ENCODE measurements at regions not wholly inside any gene's neighbourhood (a gene's known extent, or its start where the extent isn't known, plus 50 kb on each side); places are given as distances from the start of the nearest gene placed in this dataset.
A peak's percentile ranks its signal among the peaks of the same experiment; 100 is the strongest.
"Not testable (repeated sequence)": the region's sequence is repeated elsewhere in the genome, so short reads cannot be mapped to it uniquely, and the experiment has no call there.

GRCh38 chr4:161329852-161330251, 833.9 kb downstream of the FSTL5 start:
- DNase-seq = no peak

- no peak for DNase-seq
Measured at GRCh38 chr4:161321706-161322105, 842.1 kb downstream of the FSTL5 start.

- DNase-seq = peak; percentile 5
Measured at GRCh38 chr4:161320377-161320776, 843.4 kb downstream of the FSTL5 start.

- DNase-seq = no peak
Measured at GRCh38 chr4:161317000-161317399, 846.8 kb downstream of the FSTL5 start.

- DNase-seq = no peak
Measured at GRCh38 chr4:161314371-161314770, 849.4 kb downstream of the FSTL5 start.

DNA sequence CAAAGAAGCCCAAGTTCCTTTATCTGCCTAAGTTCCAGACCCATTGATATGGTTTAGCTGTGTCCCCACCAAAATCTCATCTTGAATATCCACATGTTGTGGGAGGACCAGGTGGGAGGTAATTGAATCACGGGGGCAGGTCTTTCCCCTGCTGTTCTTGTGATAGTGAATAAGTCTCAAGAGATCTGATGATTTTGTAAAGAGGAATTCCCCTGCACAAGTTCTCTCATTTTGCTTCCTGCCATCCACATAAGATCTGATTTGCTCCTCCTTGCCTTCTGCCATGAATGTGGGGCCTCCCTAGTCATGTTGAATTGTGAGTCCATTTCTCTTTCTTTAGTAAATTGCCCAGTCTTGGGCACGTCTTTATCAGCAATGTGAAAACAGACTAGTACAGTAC, 860.2 kb downstream of the FSTL5 start:
- DNase-seq = no peak

GRCh38 chr4:161291222-161291621, 872.6 kb downstream of the FSTL5 start:
- DNase-seq = no peak

GRCh38 chr4:161287678-161288352, 876.0 kb downstream of the FSTL5 start:
- DNase-seq = no peak

- no peak for DNase-seq
Measured at GRCh38 chr4:161285461-161285860, 878.3 kb downstream of the FSTL5 start.

DNA sequence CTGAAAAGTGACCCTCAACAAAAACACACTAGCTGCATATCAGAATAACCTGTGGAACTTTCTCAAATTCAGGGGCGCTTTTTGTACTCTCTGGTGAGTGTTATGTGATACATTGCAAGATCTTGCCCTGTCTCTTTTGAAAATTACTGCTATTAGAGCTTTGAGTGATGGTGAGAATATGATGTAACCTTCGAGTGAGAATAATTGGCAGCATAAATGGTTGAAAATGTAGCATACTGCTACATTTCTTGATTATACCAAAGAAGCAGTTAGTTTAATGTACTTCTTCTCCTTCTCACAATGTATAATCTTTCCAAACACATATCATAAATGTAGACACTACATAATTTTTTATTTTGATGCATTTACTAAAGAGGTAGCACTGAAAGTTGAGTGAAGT, 882.9 kb downstream of the FSTL5 start:
- DNase-seq = no peak

- no peak for DNase-seq
Measured at GRCh38 chr4:161279095-161279494, 884.7 kb downstream of the FSTL5 start.

GRCh38 chr4:161277150-161277787, 886.5 kb downstream of the FSTL5 start:
- DNase-seq = not testable (repeated sequence)

DNA sequence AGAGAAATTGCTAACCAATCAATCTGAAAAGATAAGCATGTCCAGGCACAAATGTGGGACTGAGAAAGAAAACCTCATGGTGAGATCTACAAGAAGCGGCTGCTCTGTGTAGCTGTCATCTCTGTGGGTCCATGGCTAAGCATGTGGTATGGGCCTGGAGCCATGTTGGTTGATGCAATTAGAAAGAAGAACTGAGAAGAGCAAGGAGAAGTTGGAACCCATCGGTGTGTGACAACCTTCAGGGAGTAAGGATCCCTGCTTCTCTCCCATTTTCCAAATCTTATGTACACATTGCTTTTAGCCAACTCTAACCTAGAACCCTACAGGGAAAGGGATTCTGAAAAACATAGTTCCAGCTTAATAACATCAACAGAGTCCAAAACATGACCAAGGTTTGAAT, 890.2 kb downstream of the FSTL5 start:
- DNase-seq = no peak

DNA sequence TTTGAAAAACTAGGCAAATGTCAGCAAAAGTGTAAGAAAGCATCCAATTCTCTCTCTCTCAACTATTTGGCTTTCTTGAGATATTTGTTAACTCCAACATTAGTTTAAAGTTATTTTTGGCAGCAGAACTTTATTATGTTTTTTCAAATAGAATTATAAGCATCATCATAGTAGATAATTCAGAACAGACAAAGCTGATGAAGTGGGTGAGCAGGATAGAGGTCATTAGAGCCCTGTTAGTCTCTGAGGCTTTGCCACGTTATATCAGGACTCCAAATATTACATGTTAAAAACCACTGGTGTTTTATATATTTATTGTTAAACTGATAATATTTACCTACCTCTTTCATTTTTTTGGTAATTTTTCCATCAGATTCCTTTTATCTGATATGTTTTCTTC, 903.0 kb downstream of the FSTL5 start:
- DNase-seq = no peak

- DNase-seq = no peak
Measured at GRCh38 chr4:161256716-161257115, 907.1 kb downstream of the FSTL5 start.

DNA sequence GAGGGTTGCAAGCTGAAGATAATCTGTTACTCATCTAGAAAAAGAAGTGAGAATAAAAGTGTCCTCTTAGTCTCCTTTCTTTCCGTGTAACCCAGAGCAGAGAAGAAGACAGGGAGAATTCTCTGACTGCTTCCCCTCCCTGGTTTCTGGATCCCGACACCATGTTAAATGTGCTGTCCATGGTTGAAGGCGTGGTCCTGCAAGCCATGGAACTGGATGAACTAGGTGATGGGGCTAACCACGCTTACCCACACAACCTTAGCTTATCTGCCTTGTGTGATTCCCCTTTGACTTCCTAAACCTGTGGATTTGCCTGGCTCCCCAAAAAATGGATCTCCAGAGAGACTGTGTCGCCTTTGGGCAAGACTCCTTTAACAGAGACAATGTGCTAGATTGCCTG, 907.6 kb downstream of the FSTL5 start:
- DNase-seq = no peak

DNA sequence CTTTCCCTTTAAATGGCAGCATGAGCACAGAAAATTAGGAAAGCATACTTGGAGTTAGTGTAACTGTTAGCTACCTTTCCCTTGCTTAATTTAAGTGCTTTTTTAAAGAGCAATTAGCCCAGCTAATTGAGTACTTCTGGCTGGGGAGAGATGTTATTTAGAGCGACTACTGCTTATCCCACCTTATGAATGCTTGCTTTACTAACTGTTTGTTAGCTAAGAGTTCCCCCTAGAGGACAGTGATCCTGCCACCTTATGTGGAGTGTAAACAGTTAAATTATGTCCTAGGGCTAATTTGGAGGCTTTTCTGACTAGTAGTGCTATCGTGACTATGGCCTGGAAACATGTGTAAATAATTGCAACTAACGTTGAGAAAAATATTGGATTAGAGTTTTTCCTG, 909.4 kb downstream of the FSTL5 start:
- DNase-seq = no peak

GRCh38 chr4:161252520-161253141, 911.2 kb downstream of the FSTL5 start:
- DNase-seq = no peak

- DNase-seq = no peak
Measured at GRCh38 chr4:161249779-161250440, 913.9 kb downstream of the FSTL5 start.

- no peak for DNase-seq
Measured at GRCh38 chr4:161248880-161249279, 914.9 kb downstream of the FSTL5 start.

DNA sequence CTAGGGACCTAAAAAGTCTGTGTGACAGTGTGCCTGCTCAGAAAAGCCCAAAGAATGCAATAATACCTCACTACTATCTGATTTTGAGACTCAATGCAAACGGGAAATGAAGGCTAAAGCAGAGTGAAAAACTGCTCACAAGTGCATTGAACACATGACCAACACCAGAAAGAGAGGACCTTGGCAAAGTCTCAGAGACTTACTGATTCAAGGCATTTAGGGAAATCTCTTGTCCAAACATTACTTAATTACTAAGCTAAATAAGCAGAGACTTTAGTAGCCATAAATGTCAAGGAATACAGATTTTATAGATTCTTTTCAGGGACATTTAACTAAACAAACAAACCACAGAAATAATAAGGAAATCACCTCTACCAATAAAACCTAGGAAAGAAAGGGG, 916.0 kb downstream of the FSTL5 start:
- DNase-seq = no peak

GRCh38 chr4:161238033-161238432, 925.8 kb downstream of the FSTL5 start:
- no peak for DNase-seq

DNA sequence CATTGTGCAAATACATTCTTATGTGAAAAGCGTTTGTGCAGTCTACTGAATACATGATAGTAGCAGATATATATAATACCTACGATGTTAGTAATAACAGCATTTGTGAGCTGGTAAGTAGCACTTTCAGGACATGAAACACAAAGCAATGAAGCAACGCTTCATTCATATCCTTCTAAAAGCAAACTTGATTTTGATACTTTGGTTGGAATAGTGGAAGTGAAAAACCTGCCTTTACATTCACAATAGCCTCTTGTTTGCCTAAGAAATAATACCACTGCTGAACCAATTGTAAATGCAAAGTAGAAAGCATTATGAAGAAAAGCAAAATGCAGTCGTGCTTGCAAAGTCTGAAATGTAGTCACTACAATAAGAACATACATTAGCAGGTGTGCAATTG, 926.3 kb downstream of the FSTL5 start:
- DNase-seq = no peak

DNA sequence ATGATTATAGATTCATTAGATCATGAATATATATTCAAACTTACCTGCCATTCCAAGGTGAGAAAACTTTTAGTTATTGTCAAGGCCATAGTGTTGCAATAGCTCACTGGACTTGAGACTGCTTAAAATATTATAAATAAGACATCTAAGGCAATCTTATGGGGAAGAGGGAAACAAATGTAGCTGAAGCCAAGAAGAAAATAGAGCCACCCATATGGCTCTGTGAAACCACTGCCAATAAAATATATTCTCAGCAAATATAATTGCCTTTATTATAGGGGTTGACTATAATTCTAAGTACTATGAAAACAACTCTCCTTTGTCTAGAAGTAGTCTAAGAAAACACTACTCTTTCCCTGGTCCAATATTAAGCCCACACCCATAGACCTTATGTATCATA, 938.5 kb downstream of the FSTL5 start:
- no peak for DNase-seq

Measured in NCI-H510A treated with DMSO at 0.1 percent for 48 hours (cell line).